ENCODE measurements at regions not wholly inside any gene's neighbourhood (a gene's known extent, or its start where the extent isn't known, plus 50 kb on each side); places are given as distances from the start of the nearest gene placed in this dataset.

DNA sequence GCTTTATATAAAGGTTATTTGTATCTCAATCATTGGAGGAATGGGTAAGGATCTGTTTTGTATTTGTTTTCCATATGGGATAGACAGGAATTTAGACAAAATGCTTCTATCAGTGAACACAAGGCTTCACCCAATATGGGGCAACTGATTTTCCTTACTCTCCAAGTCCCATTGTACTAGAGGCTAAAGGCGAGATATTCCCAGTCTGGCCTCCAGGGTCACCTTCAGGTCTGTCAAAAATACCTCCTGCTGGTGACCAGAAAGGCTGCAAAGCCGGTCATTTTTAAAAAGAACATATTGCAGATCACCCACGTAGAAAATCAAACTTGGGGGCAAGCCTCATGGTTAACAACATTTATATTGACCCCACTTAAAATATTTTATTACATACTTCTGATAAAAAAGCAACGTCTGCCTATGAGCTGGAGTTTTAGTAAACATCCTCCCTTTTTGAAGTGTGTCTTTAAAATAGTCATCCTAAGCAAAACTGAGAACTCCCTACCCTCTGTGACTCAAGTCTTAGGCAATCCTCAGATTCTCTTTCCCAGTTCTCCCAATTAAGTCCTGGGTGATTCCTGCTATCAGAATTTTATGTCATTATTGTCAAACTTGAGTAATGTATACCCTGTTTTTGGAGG lies 276.6 kb downstream of the MREG start:
- TF ChIP-seq, protein P1, sequence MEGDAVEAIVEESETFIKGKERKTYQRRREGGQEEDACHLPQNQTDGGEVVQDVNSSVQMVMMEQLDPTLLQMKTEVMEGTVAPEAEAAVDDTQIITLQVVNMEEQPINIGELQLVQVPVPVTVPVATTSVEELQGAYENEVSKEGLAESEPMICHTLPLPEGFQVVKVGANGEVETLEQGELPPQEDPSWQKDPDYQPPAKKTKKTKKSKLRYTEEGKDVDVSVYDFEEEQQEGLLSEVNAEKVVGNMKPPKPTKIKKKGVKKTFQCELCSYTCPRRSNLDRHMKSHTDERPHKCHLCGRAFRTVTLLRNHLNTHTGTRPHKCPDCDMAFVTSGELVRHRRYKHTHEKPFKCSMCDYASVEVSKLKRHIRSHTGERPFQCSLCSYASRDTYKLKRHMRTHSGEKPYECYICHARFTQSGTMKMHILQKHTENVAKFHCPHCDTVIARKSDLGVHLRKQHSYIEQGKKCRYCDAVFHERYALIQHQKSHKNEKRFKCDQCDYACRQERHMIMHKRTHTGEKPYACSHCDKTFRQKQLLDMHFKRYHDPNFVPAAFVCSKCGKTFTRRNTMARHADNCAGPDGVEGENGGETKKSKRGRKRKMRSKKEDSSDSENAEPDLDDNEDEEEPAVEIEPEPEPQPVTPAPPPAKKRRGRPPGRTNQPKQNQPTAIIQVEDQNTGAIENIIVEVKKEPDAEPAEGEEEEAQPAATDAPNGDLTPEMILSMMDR (IDR thresholded peaks at IDR 0.05; ENCODE audit: poor library complexity, severe bottlenecking) = no peak
- TF ChIP-seq POLR2AphosphoS5 (IDR thresholded peaks at IDR 0.05) = no peak
- TF ChIP-seq, protein P2, sequence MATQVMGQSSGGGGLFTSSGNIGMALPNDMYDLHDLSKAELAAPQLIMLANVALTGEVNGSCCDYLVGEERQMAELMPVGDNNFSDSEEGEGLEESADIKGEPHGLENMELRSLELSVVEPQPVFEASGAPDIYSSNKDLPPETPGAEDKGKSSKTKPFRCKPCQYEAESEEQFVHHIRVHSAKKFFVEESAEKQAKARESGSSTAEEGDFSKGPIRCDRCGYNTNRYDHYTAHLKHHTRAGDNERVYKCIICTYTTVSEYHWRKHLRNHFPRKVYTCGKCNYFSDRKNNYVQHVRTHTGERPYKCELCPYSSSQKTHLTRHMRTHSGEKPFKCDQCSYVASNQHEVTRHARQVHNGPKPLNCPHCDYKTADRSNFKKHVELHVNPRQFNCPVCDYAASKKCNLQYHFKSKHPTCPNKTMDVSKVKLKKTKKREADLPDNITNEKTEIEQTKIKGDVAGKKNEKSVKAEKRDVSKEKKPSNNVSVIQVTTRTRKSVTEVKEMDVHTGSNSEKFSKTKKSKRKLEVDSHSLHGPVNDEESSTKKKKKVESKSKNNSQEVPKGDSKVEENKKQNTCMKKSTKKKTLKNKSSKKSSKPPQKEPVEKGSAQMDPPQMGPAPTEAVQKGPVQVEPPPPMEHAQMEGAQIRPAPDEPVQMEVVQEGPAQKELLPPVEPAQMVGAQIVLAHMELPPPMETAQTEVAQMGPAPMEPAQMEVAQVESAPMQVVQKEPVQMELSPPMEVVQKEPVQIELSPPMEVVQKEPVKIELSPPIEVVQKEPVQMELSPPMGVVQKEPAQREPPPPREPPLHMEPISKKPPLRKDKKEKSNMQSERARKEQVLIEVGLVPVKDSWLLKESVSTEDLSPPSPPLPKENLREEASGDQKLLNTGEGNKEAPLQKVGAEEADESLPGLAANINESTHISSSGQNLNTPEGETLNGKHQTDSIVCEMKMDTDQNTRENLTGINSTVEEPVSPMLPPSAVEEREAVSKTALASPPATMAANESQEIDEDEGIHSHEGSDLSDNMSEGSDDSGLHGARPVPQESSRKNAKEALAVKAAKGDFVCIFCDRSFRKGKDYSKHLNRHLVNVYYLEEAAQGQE (IDR thresholded peaks at IDR 0.05; ENCODE audit: borderline replicate concordance) = no peak
- TF ChIP-seq EP300 (conservative IDR thresholded peaks at IDR 0.05; ENCODE audit: poor library complexity, severe bottlenecking) = no peak
- no peak for TF ChIP-seq RAD21 (conservative IDR thresholded peaks at IDR 0.05)
- no peak for TF ChIP-seq EZH2 (IDR thresholded peaks at IDR 0.05; ENCODE audit: borderline replicate concordance, insufficient read depth, low read length, poor library complexity, severe bottlenecking)

Measured in neural cell (in vitro differentiated cells).